HG03571 (cell line): ENCODE measurements at regions not wholly inside any gene's neighbourhood (a gene's known extent, or its start where the extent isn't known, plus 50 kb on each side); places are given as distances from the start of the nearest gene placed in this dataset.
"Not testable (repeated sequence)": the region's sequence is repeated elsewhere in the genome, so short reads cannot be mapped to it uniquely, and the experiment has no call there.

Experiments used
- ATAC-seq: cut with Tn5 transposase; IDR thresholded peaks from one replicate; pipeline ENCODE4 v1.9.1; 2021; ENCODE audit not compliant: unreplicated experiment

- ATAC-seq, result no peak
These were observed 50.5 kb upstream of the PARP4 start for GRCh38 chr13:24563087-24563486.

GRCh38 chr13:24563971-24564370, 51.4 kb upstream of the PARP4 start:
- not testable (repeated sequence) for ATAC-seq

GRCh38 chr13:24564881-24565280, 52.3 kb upstream of the PARP4 start:
- no peak for ATAC-seq

GRCh38 chr13:24567593-24567992, 55.0 kb upstream of the PARP4 start:
- ATAC-seq, result not testable (repeated sequence)

GRCh38 chr13:24574847-24575246, 62.3 kb upstream of the PARP4 start:
- no peak for ATAC-seq

- not testable (repeated sequence) for ATAC-seq
These were observed 67.7 kb upstream of the PARP4 start for GRCh38 chr13:24580315-24580714.

GRCh38 chr13:24581578-24581977, 69.0 kb upstream of the PARP4 start:
- not testable (repeated sequence) for ATAC-seq

- not testable (repeated sequence) for ATAC-seq
These were observed 79.1 kb upstream of the PARP4 start for GRCh38 chr13:24591697-24592096.

- not testable (repeated sequence) for ATAC-seq
These were observed 82.1 kb upstream of the ATP12A start for GRCh38 chr13:24597906-24598670.

GRCh38 chr13:24599019-24599791, 81.0 kb upstream of the ATP12A start:
- not testable (repeated sequence) for ATAC-seq

- no peak for ATAC-seq
These were observed 74.3 kb upstream of the ATP12A start for GRCh38 chr13:24605923-24606372.

- no peak for ATAC-seq
These were observed 73.6 kb upstream of the ATP12A start for GRCh38 chr13:24606486-24607170.

- ATAC-seq, result no peak
These were observed 69.3 kb upstream of the ATP12A start for GRCh38 chr13:24610956-24611355.

GRCh38 chr13:24612726-24613125, 67.5 kb upstream of the ATP12A start:
- no peak for ATAC-seq

- no peak for ATAC-seq
These were observed 67.1 kb upstream of the ATP12A start for GRCh38 chr13:24613128-24613527.

- no peak for ATAC-seq
These were observed 66.5 kb upstream of the ATP12A start for GRCh38 chr13:24613755-24614154.

GRCh38 chr13:24614306-24615080, 65.7 kb upstream of the ATP12A start:
- ATAC-seq, result no peak

GRCh38 chr13:24615114-24615513, 65.1 kb upstream of the ATP12A start:
- ATAC-seq, result no peak

- ATAC-seq, result no peak
These were observed 64.2 kb upstream of the ATP12A start for GRCh38 chr13:24615911-24616472.

GRCh38 chr13:24616514-24616913, 63.7 kb upstream of the ATP12A start:
- ATAC-seq, result no peak
